ENCODE measurements at regions not wholly inside any gene's neighbourhood (a gene's known extent, or its start where the extent isn't known, plus 50 kb on each side); places are given as distances from the start of the nearest gene placed in this dataset.

DNA sequence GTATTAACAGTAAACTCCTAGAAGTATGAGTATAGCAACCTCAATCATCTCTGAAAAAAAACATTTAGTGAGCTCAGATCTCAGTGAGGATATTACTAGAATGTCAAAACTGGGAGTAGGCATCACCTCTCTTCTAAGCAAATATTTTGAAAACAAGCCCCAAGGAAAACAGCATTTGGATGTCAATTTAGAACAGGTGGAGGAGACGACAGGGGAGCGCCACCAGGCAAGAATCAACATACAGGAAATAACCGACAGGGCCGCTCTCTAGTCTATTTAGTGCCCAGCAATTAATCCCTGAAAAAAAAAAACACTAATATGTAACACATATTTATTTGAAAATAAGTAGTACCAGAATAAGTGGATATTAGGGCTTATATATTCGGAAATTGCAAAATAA is 940.3 kb upstream of the ADGRL3 start:
- TF ChIP-seq EZH2 (IDR thresholded peaks at IDR 0.05; ENCODE audit: insufficient read depth, low read length) (no peak), CTCF (IDR thresholded peaks at IDR 0.05; ENCODE audit: insufficient read depth, low read depth, low read length) (no peak)

Data from astrocyte (in vitro differentiated cells and primary cell).